GM12864 (cell line): ENCODE measurements at regions not wholly inside any gene's neighbourhood (a gene's known extent, or its start where the extent isn't known, plus 50 kb on each side); places are given as distances from the start of the nearest gene placed in this dataset.

Experiments used
- DNase-seq: peaks from one replicate; pipeline ENCODE4 v3.0.0-alpha.2; 2011; ENCODE audit warnings: low read depth
- H3K4me3 ChIP-seq: 2 replicates; pipeline ENCODE4 v1.5.1; 2011; ENCODE audit warnings: mild to moderate bottlenecking, low read depth, low read length, control low read depth
- TF ChIP-seq, protein P1 (sequence below): IDR thresholded peaks from 2 replicates; pipeline ENCODE4 v1.5.1; 2011; ENCODE audit warnings: low read depth, mild to moderate bottlenecking, moderate library complexity, low read length, control low read depth, inconsistent platforms; ENCODE audit errors: missing control alignments

DNA sequence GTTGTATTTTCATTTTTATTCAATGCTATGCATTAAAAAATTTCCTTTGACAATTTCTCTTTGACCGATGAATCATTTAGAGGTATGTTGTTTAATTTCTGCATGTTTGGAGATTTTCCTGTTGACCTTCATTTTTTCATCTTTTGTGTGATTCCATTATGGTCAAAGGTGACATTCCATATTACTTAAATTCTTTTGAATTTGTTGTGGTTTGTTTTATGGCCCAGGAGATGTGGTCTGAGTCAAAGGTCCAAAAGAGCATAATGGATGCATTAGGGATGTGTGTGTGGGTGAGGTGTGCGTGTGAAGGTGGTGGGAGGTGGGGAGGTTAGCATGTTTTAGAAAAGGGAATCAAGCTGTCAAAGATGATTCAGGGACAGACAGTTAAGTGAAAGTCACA lies 76.0 kb upstream of the GIMD1 start:
- no peak for DNase-seq

DNA sequence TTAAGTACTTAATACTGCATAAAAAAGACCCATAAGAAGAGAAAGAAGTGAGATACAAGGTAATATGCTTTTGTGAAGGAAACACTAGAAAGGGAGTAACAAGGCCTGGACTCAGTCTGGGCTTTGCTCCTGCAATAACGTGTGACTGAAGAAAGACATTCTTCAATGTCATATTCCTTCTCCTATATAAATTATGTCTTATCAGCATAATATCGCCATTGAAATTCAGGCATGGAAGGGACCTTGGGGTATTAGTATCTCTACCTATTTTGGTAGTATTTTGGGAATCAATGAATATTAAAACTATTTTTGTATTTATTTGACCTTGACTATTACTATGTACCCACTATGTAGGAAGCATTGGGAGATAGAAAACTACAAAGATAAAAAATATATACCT lies 62.2 kb upstream of the GIMD1 start:
- TF ChIP-seq, protein P1, sequence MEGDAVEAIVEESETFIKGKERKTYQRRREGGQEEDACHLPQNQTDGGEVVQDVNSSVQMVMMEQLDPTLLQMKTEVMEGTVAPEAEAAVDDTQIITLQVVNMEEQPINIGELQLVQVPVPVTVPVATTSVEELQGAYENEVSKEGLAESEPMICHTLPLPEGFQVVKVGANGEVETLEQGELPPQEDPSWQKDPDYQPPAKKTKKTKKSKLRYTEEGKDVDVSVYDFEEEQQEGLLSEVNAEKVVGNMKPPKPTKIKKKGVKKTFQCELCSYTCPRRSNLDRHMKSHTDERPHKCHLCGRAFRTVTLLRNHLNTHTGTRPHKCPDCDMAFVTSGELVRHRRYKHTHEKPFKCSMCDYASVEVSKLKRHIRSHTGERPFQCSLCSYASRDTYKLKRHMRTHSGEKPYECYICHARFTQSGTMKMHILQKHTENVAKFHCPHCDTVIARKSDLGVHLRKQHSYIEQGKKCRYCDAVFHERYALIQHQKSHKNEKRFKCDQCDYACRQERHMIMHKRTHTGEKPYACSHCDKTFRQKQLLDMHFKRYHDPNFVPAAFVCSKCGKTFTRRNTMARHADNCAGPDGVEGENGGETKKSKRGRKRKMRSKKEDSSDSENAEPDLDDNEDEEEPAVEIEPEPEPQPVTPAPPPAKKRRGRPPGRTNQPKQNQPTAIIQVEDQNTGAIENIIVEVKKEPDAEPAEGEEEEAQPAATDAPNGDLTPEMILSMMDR, result no peak
- H3K4me3 ChIP-seq, result no peak overlapping the region
- no peak for DNase-seq

More for the DNA sequence above, 76.0 kb upstream of the GIMD1 start:
- TF ChIP-seq, protein P1, result no peak
- H3K4me3 ChIP-seq, result no peak overlapping the region

DNA sequence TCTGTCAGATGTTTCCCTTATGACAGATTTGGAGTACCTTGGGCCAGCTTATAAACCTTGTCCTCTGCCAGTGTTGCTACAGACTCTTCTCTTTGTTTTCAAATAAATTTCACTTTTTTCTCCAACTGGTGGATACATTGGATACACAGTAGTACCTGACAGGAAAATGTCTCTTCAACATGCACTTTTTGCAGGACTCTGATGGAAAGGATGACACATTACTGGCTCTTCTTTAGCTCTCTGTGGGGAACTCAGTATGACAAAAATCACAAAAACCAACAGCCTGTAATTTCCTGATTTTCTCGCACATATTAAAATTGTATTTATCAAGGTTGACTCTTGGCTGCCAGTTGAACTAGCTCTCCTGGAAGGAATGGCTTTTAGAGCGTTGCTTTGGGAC lies 61.3 kb upstream of the GIMD1 start:
- H3K4me3 ChIP-seq, result no peak overlapping the region
- no peak for DNase-seq
- TF ChIP-seq, protein P1, result no peak

DNA sequence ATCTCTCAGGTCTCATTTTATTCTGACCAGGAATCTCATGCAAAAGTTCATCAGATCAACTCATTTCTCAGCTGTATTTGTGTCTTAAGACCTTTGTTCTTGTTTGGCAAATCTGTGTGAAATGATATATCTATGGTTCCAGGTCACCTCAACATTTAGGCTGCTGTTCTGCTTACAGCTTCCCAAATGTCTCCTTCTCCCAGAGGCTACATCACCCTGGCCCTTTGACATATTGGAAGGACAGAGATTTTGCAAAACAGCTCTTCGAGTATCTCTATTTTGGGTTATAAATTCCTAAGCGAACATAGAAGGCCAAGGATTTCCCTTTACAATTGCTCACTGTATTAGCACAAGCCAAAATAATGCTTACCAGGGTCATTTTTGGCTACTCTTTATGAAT lies 57.5 kb upstream of the GIMD1 start:
- no peak for DNase-seq
- TF ChIP-seq, protein P1, result no peak
- no peak overlapping the region for H3K4me3 ChIP-seq

DNA sequence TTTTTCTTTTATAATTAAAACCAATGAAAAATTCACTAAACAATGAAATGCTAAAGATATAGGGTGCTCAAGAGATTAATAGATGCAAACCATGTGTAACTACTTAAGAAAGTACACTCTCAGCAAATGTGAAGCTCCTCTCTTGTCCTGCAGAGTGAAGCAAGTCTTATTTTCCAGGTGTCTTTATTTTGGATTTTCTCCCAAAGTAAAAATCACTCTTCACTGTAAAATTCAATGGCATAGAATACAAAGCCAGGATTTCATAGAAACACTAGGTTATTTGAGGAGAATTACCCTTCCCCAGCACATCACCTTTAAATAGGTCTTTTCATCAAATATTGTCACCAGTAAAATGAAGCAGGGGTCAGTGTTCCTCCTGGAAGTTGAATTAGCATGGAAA lies 57.0 kb upstream of the GIMD1 start:
- H3K4me3 ChIP-seq, result no peak overlapping the region
- DNase-seq, result no peak
- TF ChIP-seq, protein P1, result no peak

DNA sequence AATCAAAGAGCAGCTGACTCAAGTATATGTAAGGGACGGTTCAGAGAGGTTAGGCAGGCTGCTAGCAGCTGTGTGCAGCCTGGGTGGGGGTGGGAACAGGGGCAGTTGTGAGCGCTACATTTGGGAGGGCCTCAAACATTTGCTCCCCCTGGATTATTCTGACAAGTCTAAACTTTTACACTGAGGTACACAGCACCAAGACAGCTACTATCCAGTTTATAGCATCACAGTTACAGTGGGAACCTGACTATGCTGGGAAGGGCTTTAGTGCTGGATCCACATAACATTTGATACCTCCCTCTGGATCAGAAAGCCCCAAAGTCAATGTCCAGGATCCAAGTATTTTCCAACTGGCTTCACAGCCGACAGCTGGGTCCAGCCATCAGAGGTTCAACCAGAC lies 55.8 kb upstream of the GIMD1 start:
- DNase-seq, result no peak
- TF ChIP-seq, protein P1, result no peak
- H3K4me3 ChIP-seq, result no peak overlapping the region

DNA sequence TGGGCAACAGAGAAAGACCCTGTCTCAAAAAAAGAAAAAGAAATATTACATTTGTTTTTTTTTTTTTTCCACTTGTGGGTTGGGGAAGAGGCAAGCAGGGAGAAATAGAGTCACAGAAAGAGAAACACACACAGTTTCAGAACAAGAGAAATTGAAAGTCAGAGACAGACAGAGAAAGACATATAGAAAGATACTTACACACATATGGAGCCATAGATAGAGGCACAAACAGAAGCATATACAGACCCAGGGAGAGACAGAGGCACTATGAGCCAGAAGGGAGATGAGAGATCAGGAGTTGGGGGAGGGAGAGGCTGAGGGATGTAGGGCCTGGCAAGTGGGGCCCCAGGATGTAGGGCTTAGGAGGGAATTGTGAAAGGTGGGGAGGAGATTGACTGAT lies 55.2 kb upstream of the GIMD1 start:
- no peak for DNase-seq
- TF ChIP-seq, protein P1, result no peak
- H3K4me3 ChIP-seq, result no peak overlapping the region
